COR-L47 (cell line): ENCODE measurements at regions not wholly inside any gene's neighbourhood (a gene's known extent, or its start where the extent isn't known, plus 50 kb on each side); places are given as distances from the start of the nearest gene placed in this dataset.

Experiments
- DNase-seq: peaks from one replicate; lab custom pipeline; 2025; lab: John Stamatoyannopoulos, UW

DNA sequence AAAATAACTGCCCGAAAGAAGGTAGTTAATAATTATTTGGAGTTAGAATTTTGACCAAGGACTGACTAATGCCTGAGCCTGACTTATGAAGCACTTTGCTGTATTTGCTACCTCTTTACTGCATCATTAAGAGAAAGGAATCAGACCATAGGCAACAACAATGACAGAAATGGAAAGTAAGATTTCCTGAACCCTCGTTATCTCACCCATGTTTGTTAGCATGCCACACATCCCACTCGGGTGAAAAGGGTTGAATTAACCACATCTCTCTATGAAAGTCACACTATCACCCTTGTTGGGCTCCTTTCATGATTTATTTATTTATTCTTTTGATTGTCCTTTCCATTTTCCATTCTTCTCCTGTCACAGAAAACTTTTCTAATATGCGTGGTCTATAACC is 59.6 kb downstream of the OLIG3 start:
- no peak for DNase-seq

DNA sequence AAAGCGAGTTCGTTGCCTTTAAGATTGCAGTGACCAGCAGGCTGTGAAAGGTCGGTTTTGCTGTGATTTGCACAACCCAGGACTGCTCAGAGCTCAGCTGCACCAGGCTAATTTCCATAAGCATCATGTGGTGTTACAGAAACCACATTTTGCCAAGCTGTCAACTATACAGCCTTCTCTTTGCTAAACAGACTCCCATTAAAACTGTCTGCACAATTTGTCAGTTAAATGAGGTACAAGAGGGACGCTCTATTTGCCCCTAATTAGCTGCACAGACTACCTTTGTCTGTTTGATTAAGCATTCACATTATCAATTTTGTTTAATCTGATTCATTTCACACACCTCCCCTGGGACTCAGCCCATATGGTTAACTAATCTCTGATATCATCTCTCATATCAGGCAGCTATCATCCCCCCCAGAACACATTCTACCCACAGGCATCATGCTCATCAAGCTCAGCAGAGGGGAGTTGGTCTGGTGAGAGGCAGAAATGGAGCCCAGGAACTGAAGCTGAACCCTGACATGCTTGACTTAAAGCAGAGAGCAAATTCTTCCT is 62.1 kb downstream of the OLIG3 start:
- DNase-seq = no peak

- DNase-seq = no peak
Observed at GRCh38 chr6:137430954-137431353, 63.2 kb downstream of the OLIG3 start.

GRCh38 chr6:137427656-137428290 is 66.4 kb downstream of the OLIG3 start:
- DNase-seq = no peak

- no peak for DNase-seq
Observed at GRCh38 chr6:137426007-137426689, 68.0 kb downstream of the OLIG3 start.

GRCh38 chr6:137424251-137424650 is 69.9 kb downstream of the OLIG3 start:
- no peak for DNase-seq

GRCh38 chr6:137423451-137424168 is 70.6 kb downstream of the OLIG3 start:
- no peak for DNase-seq

GRCh38 chr6:137417396-137417795 is 76.8 kb downstream of the OLIG3 start:
- DNase-seq = no peak

DNA sequence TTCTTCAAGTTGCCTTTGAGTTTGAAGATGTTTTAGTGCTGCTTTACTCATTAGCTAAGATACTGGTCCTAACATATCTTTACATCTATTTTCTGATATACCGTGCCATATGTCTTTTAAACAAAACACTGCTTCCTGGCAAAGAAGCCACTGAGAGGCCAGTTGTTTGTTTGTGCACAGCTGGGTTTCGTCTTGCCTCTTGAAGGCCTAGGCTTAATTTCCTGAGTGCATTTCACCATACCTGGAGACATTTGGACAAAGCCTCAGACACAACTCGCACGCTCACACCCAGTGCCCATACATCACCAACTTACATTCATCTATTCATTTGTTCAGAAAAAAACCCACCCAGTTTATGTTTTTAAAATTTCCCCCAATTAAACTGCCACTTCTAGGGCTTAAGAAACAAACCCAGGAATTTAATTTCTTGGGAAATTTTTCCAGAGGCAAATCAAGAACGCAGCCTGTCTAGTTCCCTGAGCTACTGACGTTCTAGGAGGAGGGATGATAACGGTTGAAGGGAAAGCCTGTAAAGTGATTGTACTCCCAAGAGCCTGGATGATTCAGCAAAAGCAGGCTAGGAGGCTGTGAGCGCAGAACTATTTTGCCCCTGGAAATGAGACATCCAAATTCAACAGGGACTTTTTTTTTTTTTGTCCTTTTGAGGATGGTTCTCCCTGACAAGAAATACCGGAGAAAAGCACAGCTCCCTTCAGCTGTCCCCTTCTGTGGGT is 77.7 kb downstream of the OLIG3 start:
- DNase-seq = no peak

GRCh38 chr6:137415834-137416190 is 78.4 kb downstream of the OLIG3 start:
- no peak for DNase-seq

DNA sequence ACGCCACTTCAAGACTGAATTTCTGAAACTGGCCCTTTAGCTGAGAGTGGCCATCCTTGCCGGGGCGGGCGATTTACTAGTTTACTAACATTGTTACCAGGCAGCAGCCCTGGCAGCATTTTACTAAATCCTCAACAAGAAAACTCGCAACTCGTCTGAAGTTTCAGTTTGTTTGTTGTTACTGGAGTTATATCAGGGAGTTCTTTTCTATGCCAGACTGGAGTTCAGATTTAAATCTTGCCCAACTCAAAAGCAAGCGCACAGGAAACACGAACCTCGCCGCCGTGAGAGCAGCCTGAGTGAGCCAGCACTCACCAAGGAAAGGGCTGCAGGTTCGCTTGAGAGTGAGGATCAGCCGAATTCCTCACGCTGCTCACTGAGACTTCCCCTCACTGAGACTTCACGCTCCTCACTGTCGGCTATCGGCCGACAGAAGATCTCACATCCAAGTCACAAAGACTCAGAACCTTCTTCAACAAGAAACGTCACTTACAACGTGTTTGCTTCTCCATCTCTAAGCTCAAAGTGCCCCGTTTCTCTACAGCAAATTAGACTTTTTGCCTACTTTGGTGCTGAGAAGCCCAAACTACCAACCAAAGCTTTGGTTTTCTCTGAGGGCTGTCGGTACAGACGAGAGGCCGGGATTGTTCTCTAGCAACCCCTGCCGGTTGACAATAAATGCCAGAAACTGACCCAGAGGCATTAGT is 78.9 kb downstream of the OLIG3 start:
- DNase-seq = no peak

DNA sequence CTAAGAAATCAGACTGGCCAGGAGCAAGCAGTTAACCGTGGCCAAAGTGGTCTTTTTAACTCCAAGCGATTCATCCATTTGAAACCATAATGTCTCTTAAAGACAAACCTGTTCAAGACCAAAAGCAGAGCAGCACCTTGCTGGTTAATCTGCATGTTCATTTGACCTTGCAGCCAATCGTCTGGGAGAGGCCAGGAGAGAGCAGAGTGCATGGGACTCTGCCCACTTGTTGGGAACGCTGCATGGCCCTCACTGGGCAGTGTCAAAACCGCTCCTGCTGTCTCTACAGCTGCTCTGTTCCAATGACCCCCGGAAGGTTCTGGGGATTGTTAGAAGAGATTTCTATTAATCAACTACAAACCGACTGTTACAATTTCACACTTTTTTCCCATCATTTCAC is 79.6 kb downstream of the OLIG3 start:
- no peak for DNase-seq

- no peak for DNase-seq
Observed at GRCh38 chr6:137413482-137413881, 80.7 kb downstream of the OLIG3 start.

DNA sequence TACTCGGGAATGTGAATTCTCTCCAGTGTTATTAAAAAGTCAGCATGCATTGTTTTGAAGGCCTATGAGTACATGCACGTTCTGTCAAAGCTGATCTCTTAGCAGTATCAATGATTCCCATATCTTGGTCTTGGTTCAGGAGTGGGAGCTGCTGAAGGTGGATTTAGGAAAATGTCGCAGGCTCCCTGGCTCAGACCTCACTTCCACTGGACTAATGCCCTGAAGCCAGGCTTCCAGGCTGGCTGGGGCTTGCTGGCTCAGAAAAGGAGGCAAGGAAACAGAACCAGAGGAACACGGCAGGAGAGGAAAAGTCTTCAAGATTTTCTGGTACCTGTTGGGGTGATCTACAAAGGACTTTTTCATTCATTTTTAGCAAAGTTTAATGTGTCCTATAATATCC is 81.6 kb downstream of the OLIG3 start:
- DNase-seq = no peak

DNA sequence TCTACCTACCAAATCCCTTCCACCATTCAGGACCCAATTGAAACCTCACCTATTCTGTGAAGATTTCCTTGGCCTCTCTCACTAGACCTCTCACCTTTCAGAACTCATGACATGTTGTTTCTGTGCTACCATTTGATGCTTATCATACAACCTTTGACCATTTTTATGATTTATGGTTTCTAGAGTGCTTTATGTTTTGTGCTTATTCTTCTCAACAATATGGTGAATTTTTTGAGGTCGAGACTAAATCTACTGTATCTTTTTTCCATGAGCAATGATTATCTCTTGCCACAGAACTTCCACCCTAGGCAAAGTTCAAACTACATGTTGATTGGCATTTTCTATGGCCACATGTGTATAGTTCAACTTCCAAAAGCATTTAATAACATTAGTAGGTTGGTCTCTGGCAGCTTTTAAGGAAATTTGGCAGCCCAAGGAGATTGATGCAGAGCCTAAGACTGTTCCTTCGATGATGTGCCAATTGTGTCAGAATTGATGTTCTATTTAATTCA is 84.9 kb downstream of the OLIG3 start:
- DNase-seq = no peak

GRCh38 chr6:137407816-137408215 is 86.4 kb downstream of the OLIG3 start:
- DNase-seq = no peak

DNA sequence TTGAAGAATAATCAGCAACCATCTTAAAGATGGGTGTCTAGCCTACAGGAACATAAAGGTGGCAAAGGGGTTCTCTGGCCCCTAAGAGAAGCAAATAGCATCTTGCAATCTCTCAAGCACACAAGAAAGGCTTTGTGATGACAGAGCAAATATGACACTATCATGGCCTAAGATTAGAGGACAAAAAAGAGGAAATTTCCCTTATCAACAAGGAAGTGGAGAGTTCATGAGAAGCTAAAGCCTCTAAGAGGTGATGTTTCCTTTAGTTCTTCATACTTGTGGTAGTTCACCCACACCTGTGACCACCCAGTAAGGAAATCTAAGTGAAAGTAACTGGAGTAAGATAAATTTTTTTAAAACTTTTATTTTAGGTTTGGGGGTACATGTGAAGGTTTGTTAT is 88.4 kb downstream of the OLIG3 start:
- DNase-seq = no peak

DNA sequence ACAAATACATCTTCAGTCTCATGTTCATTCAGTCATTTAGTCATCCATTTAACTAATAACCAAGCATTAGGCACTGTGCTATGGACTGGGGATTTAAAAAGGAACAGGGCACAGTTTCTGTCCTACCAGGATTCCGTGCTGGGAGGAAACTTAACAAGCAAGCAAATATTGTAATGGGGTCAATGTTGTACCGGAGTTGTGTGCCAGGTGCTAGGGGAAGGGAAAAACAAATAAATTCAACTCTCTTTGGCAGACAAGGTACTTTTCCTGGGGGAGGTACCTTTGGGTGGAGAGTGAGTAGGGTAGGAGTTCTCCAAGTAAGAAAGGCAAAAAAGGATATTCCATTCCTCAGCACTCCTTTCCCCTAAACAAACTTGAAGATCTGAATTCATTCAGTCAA is 90.3 kb downstream of the OLIG3 start:
- DNase-seq = no peak

GRCh38 chr6:137403443-137403842 is 90.8 kb downstream of the OLIG3 start:
- no peak for DNase-seq

DNA sequence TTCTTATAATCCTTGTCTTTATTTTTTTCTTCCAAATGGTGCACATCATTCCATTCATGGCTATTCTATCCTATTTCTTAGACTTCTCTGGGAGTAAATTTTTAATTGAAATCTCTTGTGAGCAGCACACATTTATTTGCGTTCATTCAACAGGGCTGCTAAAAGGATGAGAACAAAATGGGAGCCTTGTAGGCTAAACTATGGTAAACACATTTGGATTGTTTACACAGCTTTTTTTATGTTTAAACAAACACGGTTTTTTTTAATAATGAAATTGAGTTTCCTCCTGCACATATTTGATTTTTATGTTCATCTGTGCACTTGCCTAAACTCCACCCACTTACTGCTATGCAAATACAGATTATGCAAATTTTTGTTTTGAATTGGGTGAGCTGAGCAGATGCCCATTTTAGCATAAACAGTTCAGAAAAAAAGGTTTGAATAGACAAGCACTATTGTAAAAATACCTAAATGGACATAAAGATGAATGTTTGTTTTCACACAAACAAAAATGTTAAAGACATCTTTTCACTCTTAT is 92.0 kb downstream of the OLIG3 start:
- no peak for DNase-seq

- DNase-seq = no peak
Observed at GRCh38 chr6:137401088-137401487, 93.1 kb downstream of the OLIG3 start.
